ENCODE measurements at regions not wholly inside any gene's neighbourhood (a gene's known extent, or its start where the extent isn't known, plus 50 kb on each side); places are given as distances from the start of the nearest gene placed in this dataset.

DNA sequence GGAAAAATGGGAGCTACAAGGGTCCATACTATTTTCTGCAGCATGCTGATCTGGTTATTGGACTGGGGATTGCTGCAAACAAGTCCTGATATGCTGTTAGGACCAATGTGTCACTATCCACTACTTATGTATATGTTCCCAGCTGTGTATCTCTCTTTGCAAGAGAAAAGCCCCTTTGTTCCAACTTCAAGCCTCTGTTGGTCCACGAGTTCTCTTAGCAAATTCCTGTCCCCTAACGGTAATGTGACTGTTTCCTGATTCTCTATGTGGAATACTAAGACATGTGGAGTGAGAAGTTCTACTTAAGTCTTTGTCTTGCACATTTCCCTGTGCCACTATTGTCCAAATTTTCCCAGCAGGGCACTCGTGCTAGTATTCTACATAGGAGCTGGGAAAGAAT lies 557.7 kb downstream of the FSCB start:
- Histone ChIP-seq H3K4me3 (ENCODE audit: low read length in 3 of 3) (no peak overlapping the region), H3K4me1 (ENCODE audit: control insufficient read depth in 2 of 3, insufficient read depth in 2 of 3, low read depth in 1 of 3, low read length in 3 of 3) (no peaks in the 10 kb centered on the region), H3K27me3 (ENCODE audit: control insufficient read depth, insufficient read depth, low read length) (no peaks in the 10 kb centered on the region), H3K9ac (ENCODE audit: low read length in 3 of 3) (no peak overlapping the region), H3K9me3 (ENCODE audit: control insufficient read depth in 2 of 3, insufficient read depth in 1 of 3, low read length in 3 of 3) (no peaks in the 10 kb centered on the region), H3K36me3 (ENCODE audit: control insufficient read depth in 2 of 3, insufficient read depth in 3 of 3, low read length in 3 of 3) (no peaks in the 10 kb centered on the region), H3K27ac (ENCODE audit: low read depth in 2 of 2, low read length in 2 of 2) (no peak overlapping the region)
- TF ChIP-seq, protein P1, sequence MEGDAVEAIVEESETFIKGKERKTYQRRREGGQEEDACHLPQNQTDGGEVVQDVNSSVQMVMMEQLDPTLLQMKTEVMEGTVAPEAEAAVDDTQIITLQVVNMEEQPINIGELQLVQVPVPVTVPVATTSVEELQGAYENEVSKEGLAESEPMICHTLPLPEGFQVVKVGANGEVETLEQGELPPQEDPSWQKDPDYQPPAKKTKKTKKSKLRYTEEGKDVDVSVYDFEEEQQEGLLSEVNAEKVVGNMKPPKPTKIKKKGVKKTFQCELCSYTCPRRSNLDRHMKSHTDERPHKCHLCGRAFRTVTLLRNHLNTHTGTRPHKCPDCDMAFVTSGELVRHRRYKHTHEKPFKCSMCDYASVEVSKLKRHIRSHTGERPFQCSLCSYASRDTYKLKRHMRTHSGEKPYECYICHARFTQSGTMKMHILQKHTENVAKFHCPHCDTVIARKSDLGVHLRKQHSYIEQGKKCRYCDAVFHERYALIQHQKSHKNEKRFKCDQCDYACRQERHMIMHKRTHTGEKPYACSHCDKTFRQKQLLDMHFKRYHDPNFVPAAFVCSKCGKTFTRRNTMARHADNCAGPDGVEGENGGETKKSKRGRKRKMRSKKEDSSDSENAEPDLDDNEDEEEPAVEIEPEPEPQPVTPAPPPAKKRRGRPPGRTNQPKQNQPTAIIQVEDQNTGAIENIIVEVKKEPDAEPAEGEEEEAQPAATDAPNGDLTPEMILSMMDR (IDR thresholded peaks at IDR 0.05; ENCODE audit: borderline replicate concordance, extremely low read depth, insufficient read depth), result no peak
- no peak for FAIRE-seq
- DNase-seq, result no peak
- intact Hi-C loops (cut with DNase I), result no loop called here

DNA sequence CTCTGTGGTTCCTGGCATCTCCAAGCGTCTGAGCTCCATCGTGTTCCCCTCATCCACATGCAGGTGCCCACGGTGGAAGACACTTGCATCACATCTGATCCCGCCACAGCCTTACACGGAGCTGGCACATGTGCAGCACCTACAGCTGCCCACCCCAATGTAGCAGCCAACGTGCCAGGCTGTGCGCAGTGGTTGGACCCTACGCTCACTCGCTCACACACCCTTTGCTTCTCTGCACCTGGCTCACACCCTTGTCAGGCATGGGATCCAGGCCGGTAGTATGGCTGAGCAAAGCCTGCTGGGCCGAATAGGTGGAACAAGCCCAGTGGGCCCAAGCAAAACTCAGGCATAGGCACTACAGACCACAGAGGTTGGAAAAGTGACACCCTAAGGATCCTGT lies 567.2 kb downstream of the FSCB start:
- Histone ChIP-seq H3K36me3 (ENCODE audit: control insufficient read depth in 2 of 3, insufficient read depth in 3 of 3, low read length in 3 of 3) (no peaks in the 10 kb centered on the region), H3K9me3 (ENCODE audit: control insufficient read depth in 2 of 3, insufficient read depth in 1 of 3, low read length in 3 of 3) (no peaks in the 10 kb centered on the region), H3K27ac (ENCODE audit: low read depth in 2 of 2, low read length in 2 of 2) (no peak overlapping the region), H3K4me3 (ENCODE audit: low read length in 3 of 3) (no peak overlapping the region), H3K27me3 (ENCODE audit: control insufficient read depth, insufficient read depth, low read length) (no peaks in the 10 kb centered on the region), H3K9ac (ENCODE audit: low read length in 3 of 3) (no peak overlapping the region), H3K4me1 (ENCODE audit: control insufficient read depth in 2 of 3, insufficient read depth in 2 of 3, low read depth in 1 of 3, low read length in 3 of 3) (no peaks in the 10 kb centered on the region)
- FAIRE-seq, result no peak
- intact Hi-C loops (cut with DNase I), result no loop called here
- peak in 1 of 5 donors; percentile 59 for DNase-seq
- TF ChIP-seq, protein P1 (IDR thresholded peaks at IDR 0.05; ENCODE audit: borderline replicate concordance, extremely low read depth, insufficient read depth), result no peak

- H3K36me3 ChIP-seq (ENCODE audit: control insufficient read depth in 2 of 3, insufficient read depth in 3 of 3, low read length in 3 of 3), result no peaks in the 10 kb centered on the region
- intact Hi-C loops (cut with DNase I), result no loop called here
- TF ChIP-seq, protein P1 (IDR thresholded peaks at IDR 0.05; ENCODE audit: borderline replicate concordance, extremely low read depth, insufficient read depth), result no peak
- H3K27ac ChIP-seq (ENCODE audit: low read depth in 2 of 2, low read length in 2 of 2), result no peak overlapping the region
- H3K9ac ChIP-seq (ENCODE audit: low read length in 3 of 3), result no peak overlapping the region
- H3K27me3 ChIP-seq (ENCODE audit: control insufficient read depth, insufficient read depth, low read length), result no peaks in the 10 kb centered on the region
- no peak for FAIRE-seq
- H3K4me1 ChIP-seq (ENCODE audit: control insufficient read depth in 2 of 3, insufficient read depth in 2 of 3, low read depth in 1 of 3, low read length in 3 of 3), result no peaks in the 10 kb centered on the region
- peak in 1 of 5 donors; percentile 64 for DNase-seq
- H3K4me3 ChIP-seq (ENCODE audit: low read length in 3 of 3), result no peak overlapping the region
- H3K9me3 ChIP-seq (ENCODE audit: control insufficient read depth in 2 of 3, insufficient read depth in 1 of 3, low read length in 3 of 3), result peaks cover 0 to 7% (median 0%) of the 10 kb centered on the region in 3 donors
These were observed 568.3 kb downstream of the FSCB start for GRCh38 chr14:43938588-43939281.

DNA sequence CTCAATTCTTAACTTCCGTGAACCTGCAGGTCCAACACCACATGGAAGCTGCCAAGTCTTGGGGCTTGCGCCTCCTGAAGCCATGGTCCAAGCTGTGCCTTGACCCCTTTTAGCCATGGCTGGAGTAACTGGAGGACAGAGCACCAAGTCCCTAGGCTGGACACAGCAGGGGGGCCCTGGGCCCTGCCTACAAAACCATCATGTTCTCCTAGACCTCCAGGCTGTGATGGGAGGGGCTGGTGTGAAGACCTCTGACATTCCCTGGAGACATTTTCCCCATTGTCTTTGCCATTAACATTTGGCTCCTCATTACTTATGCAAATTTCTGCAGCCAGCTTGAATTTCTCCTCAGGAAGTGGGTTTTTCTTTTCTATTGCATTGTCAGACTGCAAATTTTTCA lies 570.1 kb downstream of the FSCB start:
- intact Hi-C loops (cut with DNase I), result no loop called here
- TF ChIP-seq, protein P1 (IDR thresholded peaks at IDR 0.05; ENCODE audit: borderline replicate concordance, extremely low read depth, insufficient read depth), result no peak
- Histone ChIP-seq H3K4me3 (ENCODE audit: low read length in 3 of 3) (no peak overlapping the region), H3K9ac (ENCODE audit: low read length in 3 of 3) (no peak overlapping the region), H3K36me3 (ENCODE audit: control insufficient read depth in 2 of 3, insufficient read depth in 3 of 3, low read length in 3 of 3) (no peaks in the 10 kb centered on the region), H3K4me1 (ENCODE audit: control insufficient read depth in 2 of 3, insufficient read depth in 2 of 3, low read depth in 1 of 3, low read length in 3 of 3) (no peaks in the 10 kb centered on the region), H3K27ac (ENCODE audit: low read depth in 2 of 2, low read length in 2 of 2) (no peak overlapping the region), H3K27me3 (ENCODE audit: control insufficient read depth, insufficient read depth, low read length) (no peaks in the 10 kb centered on the region), H3K9me3 (ENCODE audit: control insufficient read depth in 2 of 3, insufficient read depth in 1 of 3, low read length in 3 of 3) (peaks cover 0 to 7% (median 0%) of the 10 kb centered on the region in 3 donors)
- no peak for FAIRE-seq
- DNase-seq, result no peak

Measured in kidney (tissue), 13 donors.